Adrenal gland (tissue), 5 donors: ENCODE measurements at regions not wholly inside any gene's neighbourhood (a gene's known extent, or its start where the extent isn't known, plus 50 kb on each side); places are given as distances from the start of the nearest gene placed in this dataset.

ENCODE experiments used
- CTCF ChIP-seq, 6 experiments: fragments of 450-650 bp in 4 of 6; fragments of 200-600 bp in 2 of 6; sonication (generic) in 1 of 6; IDR thresholded peaks; 1 replicate in 5 of 6; 2 replicates in 1 of 6; pipeline versions ENCODE4 v1.5.1 to v1.8.0; 2016 to 2021; ENCODE audit warnings: antibody characterized with exemption in 6 of 6, mild to moderate bottlenecking in 2 of 6, moderate library complexity in 1 of 6
- POLR2A ChIP-seq, 2 donors: fragments of 450-650 bp; IDR thresholded peaks; one replicate each; pipeline ENCODE4 v1.6.1; 2017; ENCODE audit warnings: antibody characterized with exemption in 2 of 2, mild to moderate bottlenecking in 2 of 2, moderate library complexity in 1 of 2
- donor health status: DM: no; HTN: no; CAD: no.

- no peak for TF ChIP-seq CTCF (IDR thresholded peaks at IDR 0.05)
- TF ChIP-seq POLR2A (IDR thresholded peaks at IDR 0.05): no peak
Observed at GRCh38 chr2:111653913-111654312, 230.1 kb downstream of the ANAPC1 start.
